Astrocyte of the hippocampus (primary cell): ENCODE measurements at regions not wholly inside any gene's neighbourhood (a gene's known extent, or its start where the extent isn't known, plus 50 kb on each side); places are given as distances from the start of the nearest gene placed in this dataset.
A peak's percentile ranks its signal among the peaks of the same experiment; 100 is the strongest.

Source experiments
- DNase-seq: peaks from one replicate; pipeline ENCODE4 v3.0.0; 2011; ENCODE audit warnings: low read depth, low spot score

DNA sequence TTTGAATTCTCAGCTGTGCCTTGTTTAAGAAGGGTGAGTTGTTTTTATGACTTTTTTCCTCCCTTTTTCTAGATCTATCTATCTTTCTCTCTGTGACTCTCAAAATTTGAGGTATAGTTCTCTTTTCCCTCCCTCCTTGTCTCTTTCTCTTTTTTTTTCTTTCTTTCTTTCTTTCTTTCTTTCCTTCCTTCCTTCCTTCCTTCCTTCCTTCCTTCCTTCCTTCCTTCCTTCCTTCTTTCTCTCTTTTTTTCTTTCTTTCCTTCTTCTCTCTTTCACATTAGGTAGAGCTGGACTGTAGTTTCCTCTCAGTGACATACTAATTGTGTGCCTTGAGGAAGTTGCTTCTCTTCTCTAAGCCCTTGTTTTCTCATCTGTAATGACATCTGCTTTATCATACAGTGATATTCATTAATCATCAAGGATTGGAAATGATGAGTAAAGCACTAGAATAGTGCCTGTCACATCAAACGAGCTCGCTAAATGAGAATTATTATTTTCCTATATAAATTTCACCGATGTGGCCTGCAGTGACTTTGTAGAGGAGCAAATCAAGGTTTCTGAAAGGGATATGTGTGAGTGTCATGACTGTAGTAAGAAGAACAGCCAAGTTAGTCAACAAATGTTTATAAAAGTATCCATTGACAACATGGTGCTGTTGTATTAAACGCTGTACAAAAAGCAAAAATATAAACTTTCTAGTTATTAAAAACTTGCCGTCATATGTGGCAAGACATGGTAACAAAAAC lies 78.9 kb upstream of the SLC38A2 start:
- no peak for DNase-seq

- peak; percentile 24 for DNase-seq
Observed at GRCh38 chr12:46450279-46450748, 77.7 kb upstream of the SLC38A2 start.

GRCh38 chr12:46449856-46450255 lies 77.3 kb upstream of the SLC38A2 start:
- DNase-seq = no peak

DNA sequence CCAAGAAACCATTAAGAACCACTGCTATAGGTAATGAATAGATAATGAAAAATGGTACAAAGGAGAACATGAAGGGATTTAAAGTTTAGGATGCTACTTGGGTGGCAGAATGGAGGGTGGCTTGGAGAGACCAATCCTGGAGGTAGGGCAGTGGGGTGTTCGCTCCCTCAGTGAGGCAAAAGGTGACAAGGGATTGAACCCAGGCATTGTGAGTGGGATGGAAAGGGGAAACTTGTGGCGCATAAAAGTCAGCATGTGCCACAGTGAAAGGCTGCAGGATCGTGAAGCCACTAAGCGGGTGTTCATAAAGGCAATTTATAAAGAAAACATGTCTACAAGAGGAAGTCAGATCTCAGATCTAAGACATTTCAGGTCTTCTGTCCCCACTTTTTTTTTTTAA lies 76.7 kb upstream of the SLC38A2 start:
- DNase-seq = no peak

GRCh38 chr12:46446645-46447044 lies 74.1 kb upstream of the SLC38A2 start:
- no peak for DNase-seq

GRCh38 chr12:46445551-46446235 lies 73.1 kb upstream of the SLC38A2 start:
- no peak for DNase-seq

- no peak for DNase-seq
Observed at GRCh38 chr12:46445093-46445492, 72.5 kb upstream of the SLC38A2 start.

DNA sequence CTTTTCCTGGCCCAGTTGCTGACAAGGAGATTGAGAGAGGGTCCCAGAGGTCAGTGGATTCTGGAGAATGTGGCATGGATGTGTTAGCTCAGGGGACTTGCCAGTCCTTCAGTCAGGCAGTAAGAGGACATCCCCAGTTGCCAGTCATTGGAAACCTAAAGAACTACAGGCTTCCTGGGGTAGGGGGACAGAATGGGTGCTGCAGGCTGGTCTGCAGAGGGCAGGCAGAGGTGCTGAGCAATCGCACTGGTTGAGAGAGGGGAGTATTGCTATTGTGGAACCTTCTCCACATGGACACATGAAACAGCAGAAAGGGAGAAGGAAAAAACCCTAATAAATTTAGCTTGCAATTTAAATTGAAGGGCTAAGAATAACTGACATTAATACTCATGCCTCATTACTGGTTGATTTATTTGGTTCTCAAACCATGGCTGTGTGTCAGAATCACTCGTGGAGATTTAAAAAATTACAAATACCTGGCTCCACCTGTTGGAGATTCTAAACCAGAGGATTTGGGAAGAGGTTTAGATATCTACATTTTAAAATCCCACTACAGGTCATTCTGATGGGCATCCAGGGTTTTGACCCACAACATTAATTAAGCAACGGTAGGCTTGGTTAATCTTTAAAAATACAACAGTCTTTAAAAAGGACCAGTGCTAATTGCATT lies 71.2 kb upstream of the SLC38A2 start:
- no peak for DNase-seq

GRCh38 chr12:46442738-46443137 lies 70.2 kb upstream of the SLC38A2 start:
- no peak for DNase-seq

DNA sequence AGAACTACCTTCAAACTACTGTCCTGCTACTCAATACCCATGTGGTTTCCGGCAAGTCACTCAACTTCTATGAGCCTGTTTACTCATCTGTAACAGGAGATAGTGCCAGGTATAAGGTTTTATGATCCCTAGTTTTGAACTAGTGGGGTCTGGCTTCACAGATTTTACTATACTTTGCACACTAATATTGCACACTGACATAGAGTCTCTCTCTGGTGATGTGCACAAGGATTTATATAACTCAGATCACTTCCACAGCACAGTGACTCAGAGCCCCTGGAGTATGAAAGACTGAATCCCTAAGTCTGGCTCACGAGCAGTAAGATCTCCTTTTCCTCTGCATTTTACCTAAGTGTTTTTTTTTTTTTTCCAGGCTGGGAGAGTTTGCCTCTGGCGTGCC lies 69.7 kb upstream of the SLC38A2 start:
- peak; percentile 37 for DNase-seq

- DNase-seq = no peak
Observed at GRCh38 chr12:46439793-46440511, 67.4 kb upstream of the SLC38A2 start.

GRCh38 chr12:46438719-46439319 lies 66.2 kb upstream of the SLC38A2 start:
- no peak for DNase-seq

GRCh38 chr12:46438256-46438655 lies 65.7 kb upstream of the SLC38A2 start:
- DNase-seq = no peak

- no peak for DNase-seq
Observed at GRCh38 chr12:46437469-46437868, 64.9 kb upstream of the SLC38A2 start.

DNA sequence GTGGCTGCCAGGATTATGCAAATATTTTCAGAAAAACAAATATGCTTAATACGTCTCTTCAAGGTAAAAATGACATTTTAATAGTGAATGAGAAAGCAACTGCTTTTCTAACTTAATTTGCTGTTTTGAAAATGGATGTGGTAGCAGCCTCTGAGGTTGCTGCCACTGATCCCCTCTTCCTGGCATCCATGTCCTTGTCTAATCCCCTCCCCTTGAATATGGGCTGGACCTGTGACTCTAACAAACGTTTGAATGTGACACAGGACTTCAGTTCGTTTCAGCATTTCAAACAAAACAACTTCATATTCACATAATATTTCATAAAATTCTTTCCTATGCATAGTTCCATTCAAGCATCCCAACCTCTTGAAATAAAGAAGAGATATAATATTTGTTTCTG lies 64.2 kb upstream of the SLC38A2 start:
- DNase-seq = no peak

GRCh38 chr12:46435625-46436024 lies 63.1 kb upstream of the SLC38A2 start:
- DNase-seq = no peak

DNA sequence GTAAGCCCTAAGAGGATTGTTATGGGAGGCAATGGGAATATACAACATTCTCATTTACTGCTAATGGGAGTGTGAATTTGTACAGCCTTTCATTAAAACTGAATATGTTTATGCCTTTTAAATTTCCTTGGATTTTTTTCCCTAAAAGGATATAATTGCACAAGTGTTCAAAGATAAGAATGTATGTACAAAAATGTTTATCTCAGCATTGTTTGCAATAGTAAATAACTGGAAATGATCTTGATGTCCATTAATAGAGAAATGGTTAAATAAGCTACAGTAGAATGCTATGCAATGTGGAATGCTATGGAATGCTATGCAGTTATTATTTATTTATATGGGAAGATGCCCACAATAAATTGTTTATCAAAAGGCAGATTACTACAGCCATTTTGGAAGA lies 62.5 kb upstream of the SLC38A2 start:
- DNase-seq = no peak

GRCh38 chr12:46433829-46434228 lies 61.3 kb upstream of the SLC38A2 start:
- DNase-seq = no peak

- DNase-seq = no peak
Observed at GRCh38 chr12:46432325-46432724, 59.8 kb upstream of the SLC38A2 start.

DNA sequence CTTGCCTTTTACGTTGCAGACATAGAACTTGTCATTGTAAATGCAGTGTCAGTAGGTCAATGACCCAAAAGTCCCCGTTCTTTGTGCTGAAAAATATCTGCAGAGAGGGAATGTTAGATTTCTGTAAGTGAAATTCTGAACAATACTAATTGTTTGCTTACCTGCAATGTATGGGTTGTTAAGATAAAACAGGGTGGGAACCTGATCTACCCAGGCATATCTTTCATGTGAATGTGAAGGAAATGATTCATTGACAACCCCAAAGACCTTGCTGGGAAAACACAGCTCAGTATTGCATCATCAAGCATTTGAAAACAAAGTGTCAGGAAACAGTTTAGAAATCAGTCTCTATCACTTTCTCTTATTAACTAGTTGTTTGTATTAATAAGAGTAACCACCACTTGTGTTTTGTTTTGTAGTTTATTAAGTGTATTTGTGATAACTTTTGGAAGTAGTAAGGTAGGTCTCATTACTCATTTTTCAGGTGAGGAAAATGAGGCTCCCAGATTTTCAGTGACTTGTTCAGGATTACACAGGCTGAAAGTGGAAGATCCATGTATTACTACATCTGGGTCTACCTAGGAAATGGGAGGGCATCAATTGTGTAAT lies 57.9 kb upstream of the SLC38A2 start:
- peak; percentile 69 for DNase-seq
